ENCODE measurements at regions not wholly inside any gene's neighbourhood (a gene's known extent, or its start where the extent isn't known, plus 50 kb on each side); places are given as distances from the start of the nearest gene placed in this dataset.

GRCh38 chr21:28489821-28490350 lies 502.8 kb downstream of the LTN1 start:
- no peaks in the 10 kb centered on the region for H3K4me1 ChIP-seq

GRCh38 chr21:28489162-28489561 lies 503.5 kb downstream of the LTN1 start:
- H3K36me3 ChIP-seq = no peaks in the 10 kb centered on the region
- H3K9me3 ChIP-seq (replicated peaks) = no peaks in the 10 kb centered on the region
- no peak for DNase-seq
- H3K27ac ChIP-seq (replicated peaks) = no peak overlapping the region
- intact Hi-C loops (cut with micrococcal nuclease) = no loop called here
- no peaks in the 10 kb centered on the region for H3K4me1 ChIP-seq
- H3K27me3 ChIP-seq (ENCODE audit: low read depth) = no peaks in the 10 kb centered on the region
- no peak overlapping the region for H3K4me3 ChIP-seq
- TF ChIP-seq CTCF (IDR thresholded peaks at IDR 0.05; ENCODE audit: borderline replicate concordance) = no peak

More at GRCh38 chr21:28489821-28490350, 502.8 kb downstream of the LTN1 start:
- Histone ChIP-seq H3K9me3 (replicated peaks) (no peaks in the 10 kb centered on the region), H3K27ac (replicated peaks) (no peak overlapping the region), H3K36me3 (no peaks in the 10 kb centered on the region), H3K27me3 (ENCODE audit: low read depth) (no peaks in the 10 kb centered on the region), H3K4me3 (no peak overlapping the region)
- DNase-seq = no peak
- intact Hi-C loops (cut with micrococcal nuclease) = no loop called here
- no peak for TF ChIP-seq CTCF (IDR thresholded peaks at IDR 0.05; ENCODE audit: borderline replicate concordance)

DNA sequence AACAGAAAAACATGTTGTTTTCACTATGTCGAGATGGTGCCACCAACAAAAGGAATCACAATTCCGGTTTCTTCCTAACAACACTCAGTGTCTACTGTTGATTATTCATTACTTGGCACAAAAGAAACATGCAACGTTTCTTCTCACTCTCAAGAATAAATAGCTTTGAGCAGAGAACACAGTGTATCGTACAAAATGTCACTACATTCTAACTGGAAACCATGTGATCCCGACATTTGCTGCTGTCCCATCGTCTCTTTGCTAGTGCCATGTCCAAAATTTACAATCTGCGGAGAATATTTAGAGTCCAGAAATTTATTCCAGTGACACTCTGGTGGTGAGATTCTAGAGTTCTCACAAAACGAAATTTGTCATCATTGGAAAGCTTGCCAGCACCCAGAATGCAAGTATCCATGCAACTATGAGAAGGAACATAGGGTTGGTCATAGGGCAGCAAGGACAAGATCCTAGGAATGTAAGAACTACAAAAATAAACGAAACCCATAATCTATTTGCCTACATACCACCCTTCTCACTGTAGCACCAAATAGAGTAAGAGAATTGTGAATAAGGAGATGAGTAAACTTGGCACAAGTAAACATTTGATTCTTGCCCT lies 505.1 kb downstream of the LTN1 start:
- Histone ChIP-seq H3K9me3 (replicated peaks) (no peaks in the 10 kb centered on the region), H3K4me3 (no peak overlapping the region), H3K27ac (replicated peaks) (no peak overlapping the region), H3K4me1 (no peaks in the 10 kb centered on the region), H3K27me3 (ENCODE audit: low read depth) (no peaks in the 10 kb centered on the region), H3K36me3 (no peaks in the 10 kb centered on the region)
- intact Hi-C loops (cut with micrococcal nuclease) = no loop called here
- no peak for DNase-seq
- no peak for TF ChIP-seq CTCF (IDR thresholded peaks at IDR 0.05; ENCODE audit: borderline replicate concordance)

DNA sequence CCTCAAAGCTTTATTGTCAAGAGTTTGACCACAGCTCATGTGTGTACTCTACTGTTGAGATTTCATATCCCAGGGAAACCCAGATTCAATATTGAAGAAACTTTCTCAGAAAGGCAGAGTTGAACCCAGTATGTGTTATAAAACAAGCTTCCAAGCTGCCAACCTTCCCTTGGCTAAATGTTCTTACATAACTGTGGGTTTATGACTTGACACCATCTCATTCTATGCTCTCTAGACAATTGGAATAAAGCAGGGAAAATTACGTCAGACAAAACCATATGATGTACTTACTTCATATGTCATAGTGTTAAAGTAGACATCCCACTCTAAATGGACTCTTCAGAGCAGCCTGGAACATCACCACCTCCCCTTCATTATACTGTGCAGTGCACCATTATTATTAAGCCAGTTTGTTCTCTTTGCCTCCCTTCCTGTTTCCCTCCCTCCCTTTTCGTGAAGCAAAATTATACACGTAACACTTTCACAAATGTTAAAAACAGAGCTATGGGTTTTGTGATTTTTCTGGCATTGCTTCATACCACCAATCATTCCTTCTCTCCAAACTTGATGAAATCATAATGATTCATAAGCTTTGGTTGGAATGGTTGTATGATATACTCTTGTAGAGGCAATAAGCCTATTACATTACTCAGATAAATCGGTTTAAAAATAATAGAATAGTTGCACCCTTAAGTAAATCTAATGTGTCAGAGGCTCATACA lies 507.2 kb downstream of the LTN1 start:
- Histone ChIP-seq H3K27ac (replicated peaks) (no peak overlapping the region), H3K4me3 (no peak overlapping the region), H3K9me3 (replicated peaks) (no peaks in the 10 kb centered on the region), H3K36me3 (no peaks in the 10 kb centered on the region), H3K27me3 (ENCODE audit: low read depth) (no peaks in the 10 kb centered on the region), H3K4me1 (no peaks in the 10 kb centered on the region)
- no peak for DNase-seq
- intact Hi-C loops (cut with micrococcal nuclease) = no loop called here
- no peak for TF ChIP-seq CTCF (IDR thresholded peaks at IDR 0.05; ENCODE audit: borderline replicate concordance)

DNA sequence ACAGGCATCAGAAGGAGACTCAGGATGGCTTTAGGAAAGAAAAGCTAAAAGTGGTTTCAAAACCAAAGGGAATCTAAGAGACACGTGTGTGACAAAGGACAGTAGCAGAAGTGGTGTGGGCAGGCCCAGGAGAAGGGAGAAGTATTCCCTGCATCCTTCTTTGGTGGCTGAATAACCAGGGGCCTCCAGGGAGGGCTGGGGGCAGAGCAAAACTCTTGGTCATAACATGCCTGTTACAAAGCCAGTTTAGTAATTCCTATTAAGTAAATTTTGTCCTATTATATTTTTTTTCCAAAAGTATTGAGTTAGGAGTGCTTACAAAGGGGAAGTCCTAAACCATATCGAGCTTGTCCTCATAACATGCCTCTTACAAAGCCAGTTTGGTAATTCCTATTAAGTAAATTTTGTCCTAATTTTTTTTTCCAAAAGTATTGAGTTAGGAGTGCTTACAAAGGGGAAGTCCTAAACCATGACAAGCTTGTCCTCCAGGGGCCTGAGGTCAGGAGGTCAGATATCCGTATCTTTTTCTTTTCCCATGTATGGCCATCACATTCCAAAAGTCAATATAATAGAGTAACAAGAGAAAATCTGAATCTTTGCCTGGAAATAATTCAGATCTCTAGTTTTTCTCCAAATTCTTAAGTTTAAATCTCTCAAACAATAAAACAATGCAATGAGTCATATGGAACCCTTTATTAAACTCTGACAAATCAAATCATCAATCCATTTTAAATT lies 509.2 kb downstream of the LTN1 start:
- Histone ChIP-seq H3K9me3 (replicated peaks) (no peaks in the 10 kb centered on the region), H3K4me1 (no peaks in the 10 kb centered on the region), H3K27ac (replicated peaks) (no peak overlapping the region)

More for the DNA sequence above, 509.2 kb downstream of the LTN1 start:
- no peak overlapping the region for H3K4me3 ChIP-seq
- H3K36me3 ChIP-seq = no peaks in the 10 kb centered on the region
- DNase-seq = no peak
- intact Hi-C loops (cut with micrococcal nuclease) = no loop called here
- no peaks in the 10 kb centered on the region for H3K27me3 ChIP-seq (ENCODE audit: low read depth)
- TF ChIP-seq CTCF (IDR thresholded peaks at IDR 0.05; ENCODE audit: borderline replicate concordance) = no peak

All from left ventricle myocardium inferior (tissue), 1 donor.